ENCODE measurements at regions not wholly inside any gene's neighbourhood (a gene's known extent, or its start where the extent isn't known, plus 50 kb on each side); places are given as distances from the start of the nearest gene placed in this dataset.
"Not testable (repeated sequence)": the region's sequence is repeated elsewhere in the genome, so short reads cannot be mapped to it uniquely, and the experiment has no call there.

DNA sequence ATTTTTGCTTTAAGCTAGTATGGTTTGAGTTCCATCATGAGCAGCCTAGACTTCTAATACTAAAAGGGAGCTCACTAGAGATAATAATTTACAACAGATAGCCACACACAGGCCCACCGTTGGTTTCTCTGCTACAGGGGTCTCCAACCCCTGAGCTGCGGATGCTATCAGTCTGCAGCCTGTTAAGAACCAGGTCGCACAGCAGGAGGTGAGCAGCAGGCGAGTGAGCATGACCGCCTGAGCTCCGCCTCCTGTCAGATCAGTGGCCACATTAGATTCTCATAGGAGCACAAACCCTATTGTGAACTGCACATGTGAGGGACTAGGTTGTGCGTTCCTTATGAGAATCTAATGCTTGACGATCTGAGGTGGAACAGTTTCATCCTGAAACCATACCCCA lies 150.6 kb downstream of the HRH4 start:
- Mint-ChIP-seq H3K27me3 (ENCODE audit: unreplicated experiment) (peaks cover 2% of the 10 kb centered on the region), H3K4me1 (ENCODE audit: unreplicated experiment) (no peaks in the 10 kb centered on the region), H3K4me3 (ENCODE audit: unreplicated experiment) (no peak overlapping the region), H3K9me3 (ENCODE audit: unreplicated experiment) (no peaks in the 10 kb centered on the region), H3K36me3 (ENCODE audit: unreplicated experiment) (no peaks in the 10 kb centered on the region), H3K27ac (ENCODE audit: unreplicated experiment) (no peak overlapping the region)
- TF ChIP-seq, protein P1, sequence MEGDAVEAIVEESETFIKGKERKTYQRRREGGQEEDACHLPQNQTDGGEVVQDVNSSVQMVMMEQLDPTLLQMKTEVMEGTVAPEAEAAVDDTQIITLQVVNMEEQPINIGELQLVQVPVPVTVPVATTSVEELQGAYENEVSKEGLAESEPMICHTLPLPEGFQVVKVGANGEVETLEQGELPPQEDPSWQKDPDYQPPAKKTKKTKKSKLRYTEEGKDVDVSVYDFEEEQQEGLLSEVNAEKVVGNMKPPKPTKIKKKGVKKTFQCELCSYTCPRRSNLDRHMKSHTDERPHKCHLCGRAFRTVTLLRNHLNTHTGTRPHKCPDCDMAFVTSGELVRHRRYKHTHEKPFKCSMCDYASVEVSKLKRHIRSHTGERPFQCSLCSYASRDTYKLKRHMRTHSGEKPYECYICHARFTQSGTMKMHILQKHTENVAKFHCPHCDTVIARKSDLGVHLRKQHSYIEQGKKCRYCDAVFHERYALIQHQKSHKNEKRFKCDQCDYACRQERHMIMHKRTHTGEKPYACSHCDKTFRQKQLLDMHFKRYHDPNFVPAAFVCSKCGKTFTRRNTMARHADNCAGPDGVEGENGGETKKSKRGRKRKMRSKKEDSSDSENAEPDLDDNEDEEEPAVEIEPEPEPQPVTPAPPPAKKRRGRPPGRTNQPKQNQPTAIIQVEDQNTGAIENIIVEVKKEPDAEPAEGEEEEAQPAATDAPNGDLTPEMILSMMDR (IDR thresholded peaks at IDR 0.05), result no peak
- no peak for DNase-seq (ENCODE audit: extremely low spot score, unreplicated experiment)

DNA sequence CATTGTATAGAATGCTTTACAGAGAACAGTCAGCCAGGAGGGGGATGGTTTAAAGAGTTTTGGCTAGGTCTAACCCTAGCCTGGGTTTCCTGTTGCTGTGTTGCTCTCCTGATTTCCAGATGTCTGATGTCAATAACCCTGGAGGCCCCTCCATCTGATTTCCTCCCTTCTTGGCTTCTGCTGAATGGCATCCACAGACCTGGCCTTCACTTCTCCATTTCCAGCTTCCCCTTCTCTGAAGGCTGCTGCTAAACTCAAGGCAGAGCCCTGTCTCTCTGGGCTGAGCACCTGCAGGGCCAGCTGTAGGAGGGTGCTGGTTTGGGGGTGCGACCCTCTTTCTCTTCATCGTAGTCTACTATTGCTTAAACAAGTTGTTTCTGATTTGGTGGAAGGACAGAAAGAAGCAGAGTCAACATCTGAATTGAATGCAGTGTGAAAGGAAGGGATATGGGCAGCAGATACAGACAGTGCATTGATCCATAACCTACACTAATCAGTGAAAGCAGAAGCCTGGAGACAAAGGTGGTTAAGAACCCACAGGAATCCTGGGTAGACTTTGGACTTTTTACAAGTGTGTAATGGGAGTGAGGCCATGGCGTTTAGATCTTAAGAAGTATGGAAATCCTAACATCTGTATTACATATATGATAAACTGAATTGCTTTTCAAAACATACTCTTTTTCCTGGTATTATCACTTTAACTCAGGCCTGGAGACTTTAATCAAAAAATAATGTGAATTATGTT lies 153.6 kb downstream of the HRH4 start:
- Mint-ChIP-seq H3K9me3 (ENCODE audit: unreplicated experiment) (no peaks in the 10 kb centered on the region), H3K36me3 (ENCODE audit: unreplicated experiment) (no peaks in the 10 kb centered on the region), H3K4me1 (ENCODE audit: unreplicated experiment) (no peaks in the 10 kb centered on the region), H3K27me3 (ENCODE audit: unreplicated experiment) (peaks cover 2% of the 10 kb centered on the region), H3K27ac (ENCODE audit: unreplicated experiment) (no peak overlapping the region), H3K4me3 (ENCODE audit: unreplicated experiment) (no peak overlapping the region)
- DNase-seq (ENCODE audit: extremely low spot score, unreplicated experiment), result no peak
- TF ChIP-seq, protein P1 (IDR thresholded peaks at IDR 0.05), result no peak

DNA sequence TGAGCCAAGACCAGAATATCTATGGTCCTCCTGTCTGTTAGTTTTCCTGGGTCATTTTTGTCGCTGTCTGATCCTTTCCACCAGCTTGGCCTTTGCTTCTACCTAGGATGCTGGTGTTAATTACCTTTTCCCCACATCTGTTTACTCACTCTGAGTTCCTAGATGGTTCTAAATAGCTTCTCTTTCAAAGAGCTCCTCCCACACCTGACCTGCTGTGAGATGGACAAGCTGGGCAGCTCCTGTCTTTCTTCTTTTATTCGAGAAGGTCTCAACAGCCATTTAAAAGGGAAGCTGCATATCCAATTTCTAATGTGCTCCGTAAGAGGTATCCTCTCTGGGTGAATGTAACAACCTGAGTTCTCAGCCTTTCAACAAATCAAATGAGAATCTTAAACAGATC lies 156.2 kb downstream of the HRH4 start:
- Mint-ChIP-seq H3K9me3 (ENCODE audit: unreplicated experiment) (no peaks in the 10 kb centered on the region), H3K27me3 (ENCODE audit: unreplicated experiment) (peaks cover 2% of the 10 kb centered on the region), H3K36me3 (ENCODE audit: unreplicated experiment) (no peaks in the 10 kb centered on the region), H3K27ac (ENCODE audit: unreplicated experiment) (no peak overlapping the region), H3K4me1 (ENCODE audit: unreplicated experiment) (no peaks in the 10 kb centered on the region), H3K4me3 (ENCODE audit: unreplicated experiment) (no peak overlapping the region)
- no peak for DNase-seq (ENCODE audit: extremely low spot score, unreplicated experiment)
- TF ChIP-seq, protein P1 (IDR thresholded peaks at IDR 0.05), result no peak

DNA sequence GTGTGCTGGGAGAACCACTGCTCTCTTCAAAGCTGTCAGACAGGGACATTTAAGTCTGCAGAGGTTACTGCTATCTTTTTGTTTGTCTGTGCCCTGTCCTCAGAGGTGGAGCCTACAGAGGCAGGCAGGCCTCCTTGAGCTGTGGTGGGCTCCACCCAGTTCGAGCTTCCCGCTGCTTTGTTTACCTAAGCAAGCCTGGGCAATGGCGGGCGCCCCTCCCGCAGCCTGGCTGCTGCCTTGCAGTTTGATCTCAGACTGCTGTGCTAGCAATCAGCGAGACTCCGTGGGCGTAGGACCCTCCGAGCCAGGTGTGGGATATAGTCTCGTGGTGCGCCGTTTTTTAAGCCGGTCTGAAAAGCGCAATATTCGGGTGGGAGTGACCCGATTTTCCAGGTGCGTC lies 164.0 kb downstream of the HRH4 start:
- H3K36me3 Mint-ChIP-seq (ENCODE audit: unreplicated experiment); H3K27ac Mint-ChIP-seq (ENCODE audit: unreplicated experiment): not testable (repeated sequence)

DNA sequence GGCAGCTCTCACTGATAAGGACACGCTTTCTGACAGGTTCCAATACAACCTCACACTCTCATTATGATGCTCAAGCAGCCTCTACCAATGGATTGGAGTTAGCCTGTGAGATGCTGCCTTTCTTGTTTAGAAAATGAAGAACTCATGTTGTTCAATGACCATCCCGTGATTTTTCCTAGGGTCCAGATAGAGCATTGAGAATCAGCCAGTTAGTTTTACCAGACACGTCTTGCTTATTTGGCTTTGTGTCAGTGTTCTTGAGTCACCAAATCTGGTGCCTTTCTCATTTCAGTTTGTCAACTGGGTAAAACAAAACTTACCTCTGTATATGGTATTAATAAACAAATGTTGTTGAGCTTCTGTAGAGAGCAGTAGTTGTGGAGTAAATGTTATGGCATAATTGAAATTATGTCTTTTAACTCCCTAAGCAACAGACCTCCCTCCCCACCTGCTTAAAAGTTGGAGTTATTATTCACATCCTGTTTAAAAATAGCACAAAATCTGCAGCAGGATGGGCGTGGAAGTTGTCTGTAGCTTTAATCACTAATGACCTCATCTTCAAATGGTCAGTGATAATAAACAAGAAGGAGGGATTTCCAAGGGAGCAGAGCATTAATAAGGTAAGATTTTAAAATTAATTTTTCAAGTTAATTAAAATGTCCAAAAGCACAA lies 167.3 kb downstream of the HRH4 start:
- Mint-ChIP-seq H3K27me3 (ENCODE audit: unreplicated experiment) (peaks cover 7% of the 10 kb centered on the region), H3K4me1 (ENCODE audit: unreplicated experiment) (no peaks in the 10 kb centered on the region), H3K4me3 (ENCODE audit: unreplicated experiment) (no peak overlapping the region), H3K36me3 (ENCODE audit: unreplicated experiment) (no peaks in the 10 kb centered on the region), H3K9me3 (ENCODE audit: unreplicated experiment) (no peaks in the 10 kb centered on the region), H3K27ac (ENCODE audit: unreplicated experiment) (no peak overlapping the region)
- TF ChIP-seq, protein P1 (IDR thresholded peaks at IDR 0.05), result no peak
- DNase-seq (ENCODE audit: extremely low spot score, unreplicated experiment), result no peak

More for the DNA sequence above, 164.0 kb downstream of the HRH4 start:
- not testable (repeated sequence) for H3K4me1 Mint-ChIP-seq (ENCODE audit: unreplicated experiment); H3K4me3 Mint-ChIP-seq (ENCODE audit: unreplicated experiment); H3K9me3 Mint-ChIP-seq (ENCODE audit: unreplicated experiment); DNase-seq (ENCODE audit: extremely low spot score, unreplicated experiment); H3K27me3 Mint-ChIP-seq (ENCODE audit: unreplicated experiment)

All from osteocyte (in vitro differentiated cells).